HUES6 (cell line): ENCODE measurements at regions not wholly inside any gene's neighbourhood (a gene's known extent, or its start where the extent isn't known, plus 50 kb on each side); places are given as distances from the start of the nearest gene placed in this dataset.

ENCODE experiments used
- H3K27ac ChIP-seq: 2 replicates; pipeline ENCODE4 v1.7.0; 2013; ENCODE audit warnings: low read depth, mild to moderate bottlenecking, low read length, inconsistent platforms
- H3K27me3 ChIP-seq: 2 replicates; pipeline ENCODE4 v1.6.1; 2013; ENCODE audit warnings: low read length; ENCODE audit not compliant: control insufficient read depth, insufficient read depth
- H3K36me3 ChIP-seq: 2 replicates; pipeline ENCODE4 v1.6.1; 2013; ENCODE audit warnings: low read length; ENCODE audit not compliant: control insufficient read depth, insufficient read depth
- H3K4me1 ChIP-seq: 2 replicates; pipeline ENCODE4 v1.6.1; 2013; ENCODE audit warnings: low read length; ENCODE audit not compliant: control insufficient read depth, insufficient read depth
- H3K4me3 ChIP-seq: 2 replicates; pipeline ENCODE4 v1.5.1; 2013; ENCODE audit warnings: low read depth, low read length
- H3K9ac ChIP-seq: one replicate; pipeline ENCODE4 v1.6.1; 2013; ENCODE audit warnings: mild to moderate bottlenecking, low read length
- H3K9me3 ChIP-seq: 2 replicates; pipeline ENCODE4 v1.6.1; 2013; ENCODE audit warnings: low read depth, low read length; ENCODE audit not compliant: control insufficient read depth, insufficient read depth

DNA sequence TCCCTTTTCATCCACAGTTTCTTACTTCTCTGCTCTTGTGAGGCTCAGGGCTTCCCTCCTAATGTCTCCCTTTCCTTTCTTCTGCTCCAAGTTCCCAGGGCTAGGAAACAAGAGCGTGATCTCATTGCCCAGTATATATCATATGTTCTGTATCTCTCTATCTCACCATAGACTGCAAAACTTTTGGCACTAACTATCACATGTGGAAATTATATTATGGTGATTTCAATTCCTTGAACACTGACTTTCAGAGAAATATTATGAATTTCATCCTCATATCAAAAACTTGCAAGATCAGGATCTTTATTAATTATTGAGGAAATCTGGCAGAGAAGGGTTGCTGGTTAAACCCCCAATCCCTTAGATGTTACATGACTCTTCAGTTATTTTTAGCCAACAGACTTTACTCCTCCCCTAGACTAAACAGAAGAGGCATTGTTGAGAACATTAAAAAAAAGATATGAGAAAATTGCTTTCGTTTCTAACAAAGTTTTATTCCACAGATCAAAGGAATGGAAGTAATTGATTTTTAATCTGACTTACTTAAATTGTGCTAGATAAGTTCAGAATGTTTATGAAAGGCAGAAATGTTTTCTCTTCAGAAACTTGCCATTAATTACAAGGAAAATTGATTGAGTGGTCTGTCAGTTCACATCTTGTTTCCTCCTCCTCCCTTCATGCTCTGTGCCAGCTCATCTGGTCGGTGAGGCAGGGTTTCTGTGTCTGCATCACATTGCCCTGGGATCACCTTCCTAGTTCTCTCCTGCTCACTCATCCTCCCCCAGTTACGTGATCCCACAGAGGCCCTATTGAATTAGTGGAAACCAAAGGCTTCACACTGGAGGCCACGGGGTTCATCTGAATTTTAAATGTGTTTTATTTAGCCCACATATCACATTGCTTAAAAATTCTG is 378.5 kb downstream of the LMO7 start:
- Histone ChIP-seq H3K4me1 (no peaks in the 10 kb centered on the region; the same call in 1 of the 2 replicates), H3K9ac (no peak overlapping the region), H3K27me3 (no peaks in the 10 kb centered on the region), H3K27ac (no peak overlapping the region), H3K9me3 (no peaks in the 10 kb centered on the region), H3K36me3 (no peaks in the 10 kb centered on the region), H3K4me3 (no peak overlapping the region)

DNA sequence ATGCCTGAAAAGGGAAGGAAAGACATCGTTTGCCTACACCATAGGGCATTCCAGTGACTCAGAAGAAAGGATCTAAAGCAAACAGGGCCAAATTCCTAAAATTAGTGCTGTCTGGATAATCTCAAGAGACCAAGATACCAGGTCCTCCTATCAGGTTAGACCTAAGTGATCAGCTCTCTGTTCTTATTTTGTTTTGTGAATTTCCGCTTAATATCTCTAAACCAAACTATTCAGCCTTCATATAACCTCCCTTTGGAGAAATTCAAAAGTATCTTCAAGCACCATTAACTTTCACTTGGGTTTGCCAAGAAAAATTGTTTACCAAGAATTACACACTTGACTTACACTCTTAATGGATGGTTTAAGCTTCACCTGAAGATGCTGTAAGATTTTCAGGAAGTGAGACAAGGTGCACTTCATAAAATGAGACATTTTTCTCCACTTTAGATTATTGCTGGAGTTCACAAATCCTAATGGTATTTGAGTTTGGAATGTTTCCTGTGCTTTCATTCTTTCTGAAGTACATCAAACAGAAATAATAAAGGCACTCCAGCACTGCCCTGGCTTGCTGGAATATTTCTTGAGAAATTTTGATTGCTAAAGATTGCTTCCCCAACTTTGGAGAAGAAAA is 376.1 kb downstream of the LMO7 start:
- H3K4me3 ChIP-seq: no peak overlapping the region
- peak overlapping the region; percentile 55; the same call in 1 of the 2 replicates for H3K27ac ChIP-seq
- H3K36me3 ChIP-seq: no peaks in the 10 kb centered on the region
- H3K4me1 ChIP-seq: no peaks in the 10 kb centered on the region
- no peaks in the 10 kb centered on the region for H3K9me3 ChIP-seq
- H3K27me3 ChIP-seq: no peaks in the 10 kb centered on the region
- no peak overlapping the region for H3K9ac ChIP-seq

- Histone ChIP-seq H3K4me1 (no peaks in the 10 kb centered on the region), H3K4me3 (no peak overlapping the region), H3K9ac (no peak overlapping the region), H3K27ac (no peak overlapping the region), H3K27me3 (no peaks in the 10 kb centered on the region), H3K36me3 (no peaks in the 10 kb centered on the region), H3K9me3 (no peaks in the 10 kb centered on the region)
Measured at GRCh38 chr13:76009267-76009890, 373.2 kb downstream of the LMO7 start.

- Histone ChIP-seq H3K4me1 (no peaks in the 10 kb centered on the region), H3K27ac (no peak overlapping the region), H3K27me3 (no peaks in the 10 kb centered on the region), H3K36me3 (no peaks in the 10 kb centered on the region), H3K4me3 (no peak overlapping the region), H3K9me3 (no peaks in the 10 kb centered on the region), H3K9ac (no peak overlapping the region)
Measured at GRCh38 chr13:76004416-76004815, 368.3 kb downstream of the LMO7 start.

DNA sequence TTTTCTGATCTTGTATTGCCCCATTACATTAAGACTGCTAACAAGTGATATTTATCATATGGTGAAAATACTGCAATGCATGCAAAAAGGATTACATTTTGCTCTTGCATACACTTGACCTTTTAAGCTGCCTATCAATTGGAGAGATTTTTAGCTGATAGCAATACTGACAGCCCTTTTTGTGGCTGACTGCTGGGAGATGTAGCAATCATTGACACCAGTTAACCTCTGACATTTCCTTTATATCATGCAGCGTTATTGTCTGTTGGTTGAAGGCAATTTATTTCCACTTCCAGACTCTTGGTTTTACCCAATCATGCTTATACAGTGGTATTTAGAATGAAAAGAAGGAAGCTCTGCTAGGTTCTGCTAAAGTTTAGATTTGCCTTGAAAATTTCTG is 364.0 kb downstream of the LMO7 start:
- H3K36me3 ChIP-seq: no peaks in the 10 kb centered on the region
- H3K4me1 ChIP-seq: no peaks in the 10 kb centered on the region
- no peak overlapping the region for H3K9ac ChIP-seq
- no peaks in the 10 kb centered on the region for H3K9me3 ChIP-seq
- no peak overlapping the region for H3K27ac ChIP-seq
- H3K27me3 ChIP-seq: no peaks in the 10 kb centered on the region
- no peak overlapping the region for H3K4me3 ChIP-seq

- H3K27me3 ChIP-seq: no peaks in the 10 kb centered on the region
- H3K9ac ChIP-seq: no peak overlapping the region
- no peaks in the 10 kb centered on the region for H3K4me1 ChIP-seq
- H3K4me3 ChIP-seq: no peak overlapping the region
- H3K9me3 ChIP-seq: peaks cover 9% of the 10 kb centered on the region
- H3K36me3 ChIP-seq: no peaks in the 10 kb centered on the region
- H3K27ac ChIP-seq: no peak overlapping the region
Measured at GRCh38 chr13:75996582-75996981, 360.5 kb downstream of the LMO7 start.

DNA sequence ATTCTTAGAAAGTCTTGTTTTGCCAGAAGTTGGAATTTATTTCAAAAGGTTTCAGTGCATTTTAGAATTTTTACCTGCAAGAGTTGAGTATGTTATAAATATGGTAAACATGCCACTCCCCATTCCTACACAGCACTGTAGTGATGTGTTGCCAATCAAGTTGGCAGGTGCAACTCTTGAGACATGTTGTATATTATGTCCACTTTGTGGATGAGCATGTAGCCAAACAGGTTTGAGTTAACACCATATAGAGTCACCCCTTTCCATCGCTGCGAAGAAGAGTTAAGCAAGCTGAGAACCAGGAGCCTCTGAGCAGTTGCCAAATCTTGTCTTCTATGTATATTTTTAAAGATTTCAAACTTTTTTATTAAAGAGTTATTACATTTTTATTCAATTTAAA is 359.8 kb downstream of the LMO7 start:
- Histone ChIP-seq H3K9me3 (peaks cover 9% of the 10 kb centered on the region), H3K4me3 (no peak overlapping the region), H3K36me3 (no peaks in the 10 kb centered on the region), H3K9ac (no peak overlapping the region), H3K27ac (no peak overlapping the region), H3K27me3 (no peaks in the 10 kb centered on the region), H3K4me1 (no peaks in the 10 kb centered on the region)

DNA sequence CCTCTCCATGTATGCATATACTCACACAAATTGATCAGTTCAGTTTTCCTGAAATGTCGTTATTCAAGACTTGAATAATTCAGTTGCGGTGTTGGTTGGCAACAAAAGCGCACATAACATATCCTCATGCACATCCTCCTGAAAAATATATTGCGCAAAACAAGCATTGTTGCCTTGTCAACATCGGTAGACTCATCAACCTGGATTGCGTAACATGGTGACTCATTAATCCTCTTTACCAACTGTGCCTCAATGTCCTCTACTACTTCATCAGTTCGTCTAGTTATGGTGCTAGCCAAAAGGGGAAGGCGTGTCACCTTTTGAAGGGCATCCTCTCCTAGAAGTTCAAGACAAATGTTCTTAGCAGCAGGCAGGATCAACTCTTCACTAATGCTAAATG is 357.7 kb downstream of the LMO7 start:
- Histone ChIP-seq H3K9ac (no peak overlapping the region), H3K4me1 (no peaks in the 10 kb centered on the region), H3K27me3 (no peaks in the 10 kb centered on the region), H3K9me3 (peaks cover 9% of the 10 kb centered on the region), H3K36me3 (no peaks in the 10 kb centered on the region), H3K4me3 (no peak overlapping the region), H3K27ac (no peak overlapping the region)

- Histone ChIP-seq H3K27ac (no peak overlapping the region), H3K9ac (no peak overlapping the region), H3K9me3 (peaks cover 9% of the 10 kb centered on the region), H3K27me3 (no peaks in the 10 kb centered on the region), H3K4me1 (no peaks in the 10 kb centered on the region), H3K36me3 (no peaks in the 10 kb centered on the region), H3K4me3 (no peak overlapping the region)
Measured at GRCh38 chr13:75993241-75993640, 357.1 kb downstream of the LMO7 start.

- Histone ChIP-seq H3K4me1 (no peaks in the 10 kb centered on the region), H3K4me3 (no peak overlapping the region), H3K9ac (no peak overlapping the region)
Measured at GRCh38 chr13:75986818-75987217, 350.7 kb downstream of the LMO7 start.

DNA sequence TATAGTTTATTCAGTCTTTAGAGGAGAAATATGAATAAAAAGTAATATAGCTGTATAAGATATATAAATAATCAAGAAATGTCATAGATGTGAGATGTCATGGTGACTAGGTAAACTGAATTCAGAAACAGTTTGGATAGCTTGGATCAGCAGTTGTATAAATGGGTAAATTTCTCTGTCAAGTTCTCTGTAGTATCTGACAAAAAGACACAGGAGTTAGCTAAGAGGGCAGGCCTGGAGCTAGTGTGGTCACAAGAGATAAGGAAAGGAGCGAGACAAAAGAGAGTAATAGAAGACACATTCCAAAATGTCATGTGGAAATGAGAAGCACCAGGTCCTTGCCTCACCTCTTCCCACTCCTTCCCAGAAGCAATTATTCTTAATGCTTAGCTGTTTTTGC is 349.0 kb downstream of the LMO7 start:
- no peak overlapping the region for H3K4me3 ChIP-seq
- H3K9ac ChIP-seq: no peak overlapping the region
- H3K4me1 ChIP-seq: no peaks in the 10 kb centered on the region
- no peaks in the 10 kb centered on the region for H3K36me3 ChIP-seq
- H3K27ac ChIP-seq: no peak overlapping the region
- H3K27me3 ChIP-seq: no peaks in the 10 kb centered on the region
- peaks cover 2% of the 10 kb centered on the region; the same call in 1 of the 2 replicates for H3K9me3 ChIP-seq

More at GRCh38 chr13:75986818-75987217, 350.7 kb downstream of the LMO7 start:
- no peaks in the 10 kb centered on the region for H3K36me3 ChIP-seq
- H3K9me3 ChIP-seq: peaks cover 2% of the 10 kb centered on the region; the same call in 1 of the 2 replicates
- H3K27me3 ChIP-seq: no peaks in the 10 kb centered on the region
- no peak overlapping the region for H3K27ac ChIP-seq
